DOHH2 (cell line): ENCODE measurements at regions not wholly inside any gene's neighbourhood (a gene's known extent, or its start where the extent isn't known, plus 50 kb on each side); places are given as distances from the start of the nearest gene placed in this dataset.

Experiments
- CTCF ChIP-seq: fragments of 200-600 bp; sonication (generic); IDR thresholded peaks from one replicate; pipeline ENCODE4 v1.5.1; 2014; ENCODE audit warnings: antibody characterized with exemption, mild to moderate bottlenecking, low read depth, low read length; ENCODE audit not compliant: poor library complexity, severe bottlenecking
- EZH2phosphoT487 ChIP-seq: fragments of 200-600 bp; sonication (generic); IDR thresholded peaks from 2 replicates; pipeline ENCODE4 v1.6.1; 2017; ENCODE audit warnings: borderline replicate concordance, mild to moderate bottlenecking, antibody characterized with exemption, low read length, moderate library complexity, mixed read lengths

GRCh38 chr22:27644566-27644965, 157.0 kb downstream of the MN1 start:
- no peak for TF ChIP-seq CTCF
- TF ChIP-seq EZH2phosphoT487 = no peak
